ENCODE measurements at regions not wholly inside any gene's neighbourhood (a gene's known extent, or its start where the extent isn't known, plus 50 kb on each side); places are given as distances from the start of the nearest gene placed in this dataset.

DNA sequence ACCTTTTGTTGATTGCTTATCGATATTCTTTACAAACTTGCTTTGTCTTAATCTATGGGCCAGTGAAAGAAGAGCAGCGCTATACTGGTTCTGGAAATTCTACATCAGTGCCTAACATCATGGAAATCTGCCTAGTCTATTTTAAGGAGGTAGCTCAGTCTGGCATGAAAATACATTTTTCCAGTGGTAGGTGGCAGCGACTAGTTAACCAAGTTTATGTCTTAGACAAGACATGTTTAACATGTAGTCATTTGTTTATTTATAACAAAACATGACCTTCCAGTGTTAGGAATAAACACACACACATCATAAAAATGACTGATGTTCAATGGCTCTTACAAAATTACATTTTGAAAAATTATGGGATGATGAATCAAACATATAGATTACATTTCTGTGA lies 336.0 kb upstream of the SOX5 start:
- intact Hi-C loops (cut with micrococcal nuclease), result no loop called here
- Histone ChIP-seq H3K9me1 (replicated peaks; ENCODE audit: control insufficient read depth, extremely low read depth, insufficient read depth, low read length) (no peaks in the 10 kb centered on the region), H3K4me3 (replicated peaks in 1 of 3; ENCODE audit: insufficient read depth in 1 of 3, low read depth in 1 of 3, low read length in 3 of 3) (no peak overlapping the region), H3K9ac (replicated peaks; ENCODE audit: extremely low read depth, insufficient read depth, low read length) (no peak overlapping the region), H3K27ac (ENCODE audit: insufficient read depth, low read depth, low read length) (no peak overlapping the region), H3K27me3 (ENCODE audit: control insufficient read depth in 2 of 2, insufficient read depth in 2 of 2, low read length in 2 of 2) (no peaks in the 10 kb centered on the region), H3K36me3 (ENCODE audit: control insufficient read depth in 2 of 2, extremely low read depth in 1 of 2, insufficient read depth in 2 of 2, low read length in 2 of 2) (no peaks in the 10 kb centered on the region), H3K79me2 (ENCODE audit: control insufficient read depth, insufficient read depth, low read length) (no peaks in the 10 kb centered on the region), H3K4me1 (ENCODE audit: control insufficient read depth, extremely low read depth, insufficient read depth, low read length) (no peaks in the 10 kb centered on the region), H3K4me2 (ENCODE audit: insufficient read depth, low read length) (no peak overlapping the region), H3K9me3 (replicated peaks; ENCODE audit: control insufficient read depth, insufficient read depth, low read length) (no peaks in the 10 kb centered on the region), H2AFZ (ENCODE audit: low read depth, low read length) (no peak overlapping the region), H4K20me1 (replicated peaks; ENCODE audit: control insufficient read depth, extremely low read depth, insufficient read depth, low read length) (no peaks in the 10 kb centered on the region)
- BruUV-seq (replicated peaks), result no TSS peak
- ChIA-PET CTCF (interaction anchor here (2.4 kb wide), 1 partner anchor 12 kb away, joined by 7 read pairs; no protein-coding TSS in a partner anchor), POLR2A (no interaction called here)
- FAIRE-seq, result no peak
- no peak for DNase-seq (ENCODE audit: low read depth, low spot score)
- dilution Hi-C loops (cut with MboI; ENCODE audit: extremely low pct_ligation_motif_present, low sequenced_read_pairs), result no loop called here
- TF ChIP-seq, protein P1, sequence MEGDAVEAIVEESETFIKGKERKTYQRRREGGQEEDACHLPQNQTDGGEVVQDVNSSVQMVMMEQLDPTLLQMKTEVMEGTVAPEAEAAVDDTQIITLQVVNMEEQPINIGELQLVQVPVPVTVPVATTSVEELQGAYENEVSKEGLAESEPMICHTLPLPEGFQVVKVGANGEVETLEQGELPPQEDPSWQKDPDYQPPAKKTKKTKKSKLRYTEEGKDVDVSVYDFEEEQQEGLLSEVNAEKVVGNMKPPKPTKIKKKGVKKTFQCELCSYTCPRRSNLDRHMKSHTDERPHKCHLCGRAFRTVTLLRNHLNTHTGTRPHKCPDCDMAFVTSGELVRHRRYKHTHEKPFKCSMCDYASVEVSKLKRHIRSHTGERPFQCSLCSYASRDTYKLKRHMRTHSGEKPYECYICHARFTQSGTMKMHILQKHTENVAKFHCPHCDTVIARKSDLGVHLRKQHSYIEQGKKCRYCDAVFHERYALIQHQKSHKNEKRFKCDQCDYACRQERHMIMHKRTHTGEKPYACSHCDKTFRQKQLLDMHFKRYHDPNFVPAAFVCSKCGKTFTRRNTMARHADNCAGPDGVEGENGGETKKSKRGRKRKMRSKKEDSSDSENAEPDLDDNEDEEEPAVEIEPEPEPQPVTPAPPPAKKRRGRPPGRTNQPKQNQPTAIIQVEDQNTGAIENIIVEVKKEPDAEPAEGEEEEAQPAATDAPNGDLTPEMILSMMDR (IDR thresholded peaks at IDR 0.05; ENCODE audit: extremely low read depth in 1 of 2, insufficient read depth in 1 of 2, low read depth in 1 of 2, low read length in 2 of 2), result no peak
- no peak for TF ChIP-seq EZH2 (IDR thresholded peaks at IDR 0.05; ENCODE audit: borderline replicate concordance, low read depth, low read length, severe bottlenecking)
- TF ChIP-seq POLR2A (IDR thresholded peaks at IDR 0.05; ENCODE audit: low read depth, low read length), result no peak
- no peak for TF ChIP-seq MYC (IDR thresholded peaks at IDR 0.05; ENCODE audit: low read depth, low read length)
- no peak for TF ChIP-seq POLR2AphosphoS5 (IDR thresholded peaks at IDR 0.05; ENCODE audit: insufficient read depth, low read depth, low read length)
- TF ChIP-seq FOS (IDR thresholded peaks at IDR 0.05; ENCODE audit: borderline replicate concordance, insufficient read depth, low read length), result no peak
- TF ChIP-seq JUN (IDR thresholded peaks at IDR 0.05; ENCODE audit: borderline replicate concordance, insufficient read depth, insufficient read length, low read depth), result no peak
- TF ChIP-seq GATA2 (IDR thresholded peaks at IDR 0.05; ENCODE audit: insufficient read depth, insufficient read length, low read depth, low read length), result no peak
- no peak for TF ChIP-seq MAX (IDR thresholded peaks at IDR 0.05; ENCODE audit: insufficient read depth, insufficient read length)
